ENCODE measurements at regions not wholly inside any gene's neighbourhood (a gene's known extent, or its start where the extent isn't known, plus 50 kb on each side); places are given as distances from the start of the nearest gene placed in this dataset.
A peak's percentile ranks its signal among the peaks of the same experiment; 100 is the strongest.

DNA sequence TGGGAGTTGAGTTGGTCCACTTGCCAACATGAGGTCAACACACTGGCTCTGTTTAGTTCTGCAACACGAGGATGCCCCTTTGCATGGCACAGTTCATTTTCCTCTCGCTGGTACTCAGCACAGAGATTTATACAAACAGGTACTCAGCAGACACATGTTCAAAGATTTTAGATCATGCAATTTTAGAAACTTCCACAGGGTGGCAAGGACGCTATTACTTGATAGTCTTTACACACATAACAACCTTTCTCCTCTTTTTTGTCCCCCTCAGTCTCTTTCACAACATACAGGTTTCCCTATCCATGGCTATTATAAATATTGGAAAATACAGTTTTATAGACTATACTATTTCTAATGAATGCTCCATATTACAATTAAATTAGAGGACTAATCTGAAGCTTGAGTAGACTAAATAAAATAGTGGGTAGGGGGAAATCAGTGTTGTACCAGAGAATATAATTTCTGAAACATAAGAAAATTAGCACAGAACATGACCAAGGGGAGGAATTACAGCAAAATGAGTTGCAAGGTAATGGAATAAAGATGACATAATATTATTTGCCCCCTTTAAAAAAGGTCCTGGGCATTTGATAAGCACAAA is 331.8 kb upstream of the BTBD3 start:
- TF ChIP-seq EZH2 (optimal IDR thresholded peaks at IDR 0.05; ENCODE audit: low read depth, low read length): no peak
- no peak for TF ChIP-seq EZH2phosphoT487 (IDR thresholded peaks at IDR 0.05; ENCODE audit: low read length)
- TF ChIP-seq CTCF (IDR thresholded peaks at IDR 0.05; ENCODE audit: low read length): peak; percentile 27; the same call in 1 of the 2 replicates
